Smooth muscle cell (in vitro differentiated cells): ENCODE measurements at regions not wholly inside any gene's neighbourhood (a gene's known extent, or its start where the extent isn't known, plus 50 kb on each side); places are given as distances from the start of the nearest gene placed in this dataset.
A peak's percentile ranks its signal among the peaks of the same experiment; 100 is the strongest.

Experiments used
- DNase-seq: peaks from one replicate; lab custom pipeline; 2025; ENCODE audit not compliant: unreplicated experiment; lab: John Stamatoyannopoulos, UW
- H2AFZ ChIP-seq: fragments of 200-600 bp; sonication (generic); 2 replicates; pipeline ENCODE4 v1.6.0; 2016; ENCODE audit warnings: antibody characterized with exemption, low read depth, mild to moderate bottlenecking
- H3F3A ChIP-seq: fragments of 200-600 bp; sonication (generic); 2 replicates; pipeline ENCODE4 v1.6.0; 2017; ENCODE audit warnings: antibody characterized with exemption, low read depth
- H3K27ac ChIP-seq: fragments of 200-600 bp; sonication (generic); 2 replicates; pipeline ENCODE4 v1.5.1; 2016; ENCODE audit warnings: low read depth, mild to moderate bottlenecking
- H3K27me3 ChIP-seq: fragments of 200-600 bp; sonication (generic); 2 replicates; pipeline ENCODE4 v1.6.1; 2016; ENCODE audit warnings: low read depth, mild to moderate bottlenecking
- H3K36me3 ChIP-seq: fragments of 200-600 bp; sonication (generic); 2 replicates; pipeline ENCODE4 v1.5.1; 2016; ENCODE audit warnings: low read depth
- H3K4me1 ChIP-seq: fragments of 200-600 bp; sonication (generic); 2 replicates; pipeline ENCODE4 v1.5.1; 2016; ENCODE audit warnings: low read depth
- H3K4me2 ChIP-seq: fragments of 200-600 bp; sonication (generic); 2 replicates; pipeline ENCODE4 v1.6.0; 2016; ENCODE audit warnings: mild to moderate bottlenecking
- H3K4me3 ChIP-seq: fragments of 200-600 bp; sonication (generic); 2 replicates; pipeline ENCODE4 v1.5.1; 2016; ENCODE audit warnings: mild to moderate bottlenecking
- H3K79me2 ChIP-seq: fragments of 200-600 bp; sonication (generic); 2 replicates; pipeline ENCODE4 v1.6.0; 2016; ENCODE audit warnings: low read depth, mild to moderate bottlenecking
- H3K9ac ChIP-seq: fragments of 200-600 bp; sonication (generic); 2 replicates; pipeline ENCODE4 v1.6.0; 2016; ENCODE audit warnings: low read depth
- H3K9me3 ChIP-seq: fragments of 200-600 bp; sonication (generic); replicated peaks from 2 replicates; pipeline ENCODE4 v1.5.1; 2016; ENCODE audit warnings: low read depth
- H4K20me1 ChIP-seq: fragments of 200-600 bp; sonication (generic); 2 replicates; pipeline ENCODE4 v1.6.0; 2016; ENCODE audit warnings: low read depth
- WGBS: methylation state at CpG from one replicate; pipeline ENCODE4 v1.1.7; 2016; ENCODE audit warnings: low lambda C conversion rate; 5-methylcytosine and 5-hydroxymethylcytosine counted together
- TF ChIP-seq, protein P1 (sequence below): fragments of 200-600 bp; sonication (generic); IDR thresholded peaks from 2 replicates; pipeline ENCODE4 v1.5.1; 2017; ENCODE audit warnings: borderline replicate concordance, mild to moderate bottlenecking, antibody characterized with exemption; ENCODE audit not compliant: insufficient read depth, poor library complexity, severe bottlenecking

DNA sequence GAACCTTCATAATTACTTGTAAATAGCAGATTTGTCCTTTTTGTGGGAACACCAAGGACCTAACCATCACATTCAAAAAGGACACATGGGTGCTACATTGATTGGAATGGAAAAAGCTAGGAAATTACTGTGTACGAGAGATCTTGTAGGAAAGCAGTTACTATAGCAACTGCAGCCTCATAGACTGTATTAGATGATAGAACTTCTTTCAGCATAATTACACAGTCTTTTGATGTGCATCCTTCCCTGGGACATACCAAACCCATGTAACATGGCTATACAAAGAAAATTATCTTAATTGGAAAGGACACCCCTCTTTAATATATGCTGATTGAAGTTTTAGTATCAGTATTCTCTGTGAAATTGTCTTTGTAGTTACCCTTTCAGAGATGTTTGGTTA lies 130.7 kb upstream of the CTSO start:
- TF ChIP-seq, protein P1, sequence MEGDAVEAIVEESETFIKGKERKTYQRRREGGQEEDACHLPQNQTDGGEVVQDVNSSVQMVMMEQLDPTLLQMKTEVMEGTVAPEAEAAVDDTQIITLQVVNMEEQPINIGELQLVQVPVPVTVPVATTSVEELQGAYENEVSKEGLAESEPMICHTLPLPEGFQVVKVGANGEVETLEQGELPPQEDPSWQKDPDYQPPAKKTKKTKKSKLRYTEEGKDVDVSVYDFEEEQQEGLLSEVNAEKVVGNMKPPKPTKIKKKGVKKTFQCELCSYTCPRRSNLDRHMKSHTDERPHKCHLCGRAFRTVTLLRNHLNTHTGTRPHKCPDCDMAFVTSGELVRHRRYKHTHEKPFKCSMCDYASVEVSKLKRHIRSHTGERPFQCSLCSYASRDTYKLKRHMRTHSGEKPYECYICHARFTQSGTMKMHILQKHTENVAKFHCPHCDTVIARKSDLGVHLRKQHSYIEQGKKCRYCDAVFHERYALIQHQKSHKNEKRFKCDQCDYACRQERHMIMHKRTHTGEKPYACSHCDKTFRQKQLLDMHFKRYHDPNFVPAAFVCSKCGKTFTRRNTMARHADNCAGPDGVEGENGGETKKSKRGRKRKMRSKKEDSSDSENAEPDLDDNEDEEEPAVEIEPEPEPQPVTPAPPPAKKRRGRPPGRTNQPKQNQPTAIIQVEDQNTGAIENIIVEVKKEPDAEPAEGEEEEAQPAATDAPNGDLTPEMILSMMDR = no peak
- Histone ChIP-seq H3K9ac (no peak overlapping the region), H3K4me3 (no peak overlapping the region), H3F3A (no peaks in the 10 kb centered on the region), H3K4me1 (no peaks in the 10 kb centered on the region), H3K36me3 (no peaks in the 10 kb centered on the region), H3K9me3 (no peaks in the 10 kb centered on the region), H4K20me1 (no peaks in the 10 kb centered on the region), H2AFZ (no peak overlapping the region), H3K27me3 (no peaks in the 10 kb centered on the region), H3K27ac (no peak overlapping the region), H3K4me2 (no peak overlapping the region), H3K79me2 (no peaks in the 10 kb centered on the region)
- 89% methylated on average over 1 of the region's 1 CpG for WGBS
- DNase-seq = no peak

DNA sequence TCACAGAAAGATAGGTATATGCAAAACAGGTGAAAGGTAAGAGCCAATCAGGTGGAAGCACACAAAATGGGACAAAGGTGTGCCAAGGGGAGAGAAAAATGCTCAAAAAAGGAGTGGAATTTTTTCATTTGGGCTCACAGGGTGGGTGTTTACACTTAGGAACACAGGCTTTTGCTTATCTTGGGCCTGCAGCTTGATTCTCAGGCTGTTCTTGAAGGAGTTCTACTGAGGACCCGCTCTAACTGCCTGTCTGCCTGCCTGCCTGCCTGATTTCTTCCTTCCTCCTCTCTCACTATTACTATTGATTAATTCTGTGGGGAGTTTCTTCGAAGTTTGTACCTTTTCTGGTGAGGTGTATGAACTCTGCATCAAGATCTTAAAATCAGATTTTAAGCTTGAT lies 120.3 kb upstream of the CTSO start:
- no peaks in the 10 kb centered on the region for H3K27me3 ChIP-seq
- peak overlapping the region; percentile 38 for H2AFZ ChIP-seq
- no peaks in the 10 kb centered on the region for H3F3A ChIP-seq
- H3K36me3 ChIP-seq = no peaks in the 10 kb centered on the region
- TF ChIP-seq, protein P1 = no peak
- H3K9me3 ChIP-seq = no peaks in the 10 kb centered on the region
- H4K20me1 ChIP-seq = no peaks in the 10 kb centered on the region
- no peak overlapping the region for H3K9ac ChIP-seq
- H3K27ac ChIP-seq = no peak overlapping the region
- H3K4me1 ChIP-seq = no peaks in the 10 kb centered on the region
- no peak overlapping the region for H3K4me2 ChIP-seq
- DNase-seq = no peak
- H3K4me3 ChIP-seq = no peak overlapping the region
- H3K79me2 ChIP-seq = no peaks in the 10 kb centered on the region
- WGBS = 91% methylated on average over 2 of the region's 2 CpGs

DNA sequence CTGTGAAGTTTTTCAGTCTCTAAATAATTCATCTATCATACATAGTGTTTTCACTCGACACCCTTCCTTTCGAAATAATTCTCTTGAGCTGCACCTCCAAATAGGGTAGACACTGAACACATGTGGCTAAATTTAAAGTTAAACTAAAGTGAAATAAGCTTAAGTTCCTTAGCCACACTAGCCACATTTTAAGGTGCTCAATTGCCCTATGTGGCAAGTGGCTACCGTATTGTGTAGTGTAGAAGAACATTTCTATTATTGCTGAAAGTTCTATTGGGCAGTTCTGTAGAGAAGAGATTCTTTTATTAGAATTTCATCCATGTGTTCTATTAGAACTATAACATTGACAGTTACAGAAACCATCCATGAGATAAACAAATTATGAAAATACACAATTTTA lies 107.0 kb upstream of the CTSO start:
- Histone ChIP-seq H3K4me3 (no peak overlapping the region), H4K20me1 (no peaks in the 10 kb centered on the region), H3K4me1 (no peaks in the 10 kb centered on the region), H3K79me2 (no peaks in the 10 kb centered on the region), H3K9ac (no peak overlapping the region), H3K27ac (no peak overlapping the region), H3K27me3 (no peaks in the 10 kb centered on the region), H3K4me2 (no peak overlapping the region), H3F3A (no peaks in the 10 kb centered on the region), H2AFZ (peak overlapping the region; percentile 24), H3K36me3 (no peaks in the 10 kb centered on the region), H3K9me3 (no peaks in the 10 kb centered on the region)
- DNase-seq = no peak
- 92% methylated on average over 3 of the region's 3 CpGs for WGBS
- TF ChIP-seq, protein P1 = no peak

DNA sequence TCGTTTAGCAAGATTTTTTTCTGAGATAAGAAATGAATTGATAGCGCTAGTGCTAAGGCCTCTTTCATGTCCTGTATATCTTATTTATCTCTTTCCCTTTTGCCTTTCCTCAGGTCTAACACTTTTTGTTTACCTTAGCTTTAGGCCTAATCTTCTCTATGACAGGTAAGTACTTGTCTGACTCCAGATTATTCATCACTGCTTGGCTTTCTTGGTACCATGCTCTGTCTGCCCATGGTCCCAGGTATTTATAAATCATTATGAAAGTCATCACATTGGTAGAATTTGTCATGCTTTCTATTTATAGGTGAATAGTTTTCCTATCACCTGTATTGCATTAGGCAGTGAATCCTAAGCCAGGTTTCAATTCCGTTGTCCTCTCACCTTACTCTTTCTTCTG lies 99.5 kb upstream of the CTSO start:
- H3F3A ChIP-seq = no peaks in the 10 kb centered on the region
- H3K4me2 ChIP-seq = no peak overlapping the region
- DNase-seq = no peak
- H3K27ac ChIP-seq = no peak overlapping the region
- no peaks in the 10 kb centered on the region for H3K79me2 ChIP-seq
- H3K9ac ChIP-seq = no peak overlapping the region
- H2AFZ ChIP-seq = no peak overlapping the region
- H3K9me3 ChIP-seq = no peaks in the 10 kb centered on the region
- 47% methylated on average over 3 of the region's 3 CpGs for WGBS
- H4K20me1 ChIP-seq = no peaks in the 10 kb centered on the region
- no peaks in the 10 kb centered on the region for H3K4me1 ChIP-seq
- TF ChIP-seq, protein P1 = no peak
- no peaks in the 10 kb centered on the region for H3K36me3 ChIP-seq
- no peak overlapping the region for H3K4me3 ChIP-seq
- no peaks in the 10 kb centered on the region for H3K27me3 ChIP-seq
